Fibroblast of pulmonary artery (primary cell): ENCODE measurements at regions not wholly inside any gene's neighbourhood (a gene's known extent, or its start where the extent isn't known, plus 50 kb on each side); places are given as distances from the start of the nearest gene placed in this dataset.

Experiments
- DNase-seq: peaks from one replicate; pipeline ENCODE4 v3.0.0-alpha.2; 2010; ENCODE audit warnings: low read depth
- H3K4me3 ChIP-seq: replicated peaks from 2 replicates; pipeline ENCODE4 v1.5.1; 2011; ENCODE audit warnings: low read depth, mild to moderate bottlenecking, control low read depth, low read length, moderate library complexity
- CTCF ChIP-seq: IDR thresholded peaks from 2 replicates; pipeline ENCODE4 v1.5.1; 2011; ENCODE audit warnings: mild to moderate bottlenecking, control low read depth, low read length, inconsistent platforms; ENCODE audit errors: missing control alignments

DNA sequence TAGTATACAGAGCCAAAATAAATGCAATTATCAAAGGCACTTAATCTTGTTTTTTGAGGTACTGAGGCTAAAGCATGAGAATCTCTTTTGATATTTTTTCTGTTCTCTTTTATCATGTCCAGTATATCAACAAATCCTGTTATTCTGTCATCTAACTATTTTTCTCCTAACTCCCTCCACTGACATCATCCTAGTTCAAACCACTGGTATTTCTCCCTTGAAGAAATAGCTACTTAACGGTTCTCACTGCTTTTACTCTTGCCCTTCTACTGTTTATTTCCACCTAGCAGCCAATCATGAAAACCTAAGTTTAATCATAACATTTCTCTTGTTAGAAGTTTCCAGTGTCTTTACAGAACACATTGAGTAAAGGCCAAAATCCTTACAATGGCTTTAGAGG lies 317.6 kb downstream of the GPD2 start:
- DNase-seq = no peak
- no peak for TF ChIP-seq CTCF
- no peak overlapping the region for H3K4me3 ChIP-seq

DNA sequence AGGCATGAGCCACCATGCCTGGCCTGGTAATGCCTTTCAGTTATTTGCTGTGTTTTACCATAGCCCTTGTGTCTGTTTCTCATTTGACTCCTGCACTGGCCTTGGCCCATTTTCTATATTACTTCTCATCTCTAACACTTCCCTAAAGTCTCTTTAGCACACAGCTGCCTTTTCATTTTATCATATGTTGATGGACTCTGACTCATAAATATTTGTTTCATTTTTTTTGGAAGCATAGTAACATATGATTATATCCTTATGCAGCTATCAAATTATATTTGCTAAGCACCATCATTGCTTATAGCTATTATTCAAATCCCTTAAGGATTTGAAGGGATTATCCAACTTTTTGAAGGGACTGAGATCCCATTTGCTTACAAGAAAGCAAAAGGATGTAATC lies 320.3 kb downstream of the GPD2 start:
- TF ChIP-seq CTCF = no peak
- H3K4me3 ChIP-seq = no peak overlapping the region
- DNase-seq = no peak

DNA sequence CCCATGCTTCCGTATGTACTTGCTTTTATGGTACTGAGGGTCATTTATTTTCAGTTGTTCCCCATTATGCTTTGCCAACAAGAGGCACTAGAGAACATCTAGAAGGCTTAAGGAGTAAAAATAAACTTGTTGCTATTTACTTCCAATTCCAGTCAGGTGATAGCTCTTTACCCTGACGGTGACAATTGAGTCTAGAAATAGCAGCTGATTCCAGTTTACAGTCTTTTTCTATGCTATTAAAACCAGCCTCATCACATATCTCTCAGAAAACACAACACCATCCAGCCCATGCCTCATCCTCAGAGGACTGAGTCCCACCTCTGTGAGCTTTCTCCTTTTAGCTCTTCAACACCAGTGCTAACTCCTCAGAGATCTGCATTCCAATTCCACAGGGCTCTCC lies 327.0 kb downstream of the GPD2 start:
- no peak for TF ChIP-seq CTCF
- no peak for DNase-seq

DNA sequence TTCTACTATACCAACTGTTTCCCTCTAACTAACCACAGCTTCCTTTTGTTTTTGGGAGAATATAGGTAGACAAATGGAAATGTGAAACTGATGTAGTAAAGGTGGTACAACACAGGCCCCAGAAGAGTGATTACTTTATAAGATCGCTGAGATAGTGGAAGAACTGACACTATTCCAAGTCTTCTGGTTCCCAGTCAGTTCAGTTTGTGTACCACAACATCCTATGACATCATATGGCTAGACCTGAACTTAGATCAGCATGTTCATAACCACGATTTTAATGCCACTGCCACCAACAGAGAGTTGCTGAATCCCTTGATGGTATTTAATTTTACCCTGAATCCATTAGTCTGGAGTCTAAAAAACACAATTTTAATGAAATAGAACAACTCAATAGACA lies 328.9 kb downstream of the GPD2 start:
- no peak overlapping the region for H3K4me3 ChIP-seq
- DNase-seq = no peak
- TF ChIP-seq CTCF = no peak

More for the DNA sequence above, 327.0 kb downstream of the GPD2 start:
- no peak overlapping the region for H3K4me3 ChIP-seq

DNA sequence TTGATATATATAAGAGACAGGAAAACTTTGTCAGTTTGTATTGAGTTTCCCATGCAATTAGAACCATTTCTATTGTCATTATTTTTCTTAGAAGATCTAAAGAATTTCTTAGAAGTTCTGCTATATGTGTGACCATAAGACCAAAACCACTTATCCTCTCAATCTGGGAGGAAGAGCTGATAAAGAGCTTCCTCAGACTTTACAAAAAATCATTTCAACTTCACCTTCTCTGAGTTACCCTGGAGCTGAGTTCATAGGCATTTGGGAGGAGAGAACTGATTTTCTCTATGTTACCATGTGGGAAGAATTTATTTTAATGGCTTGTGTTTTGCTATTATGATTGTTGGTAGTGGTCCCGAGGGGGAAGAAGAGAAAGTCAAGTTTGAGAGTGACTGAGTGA lies 329.3 kb downstream of the GPD2 start:
- no peak for TF ChIP-seq CTCF
- H3K4me3 ChIP-seq = no peak overlapping the region
- no peak for DNase-seq

GRCh38 chr2:156769802-156770201 lies 333.6 kb downstream of the GPD2 start:
- no peak overlapping the region for H3K4me3 ChIP-seq
- DNase-seq = no peak
- TF ChIP-seq CTCF = no peak

DNA sequence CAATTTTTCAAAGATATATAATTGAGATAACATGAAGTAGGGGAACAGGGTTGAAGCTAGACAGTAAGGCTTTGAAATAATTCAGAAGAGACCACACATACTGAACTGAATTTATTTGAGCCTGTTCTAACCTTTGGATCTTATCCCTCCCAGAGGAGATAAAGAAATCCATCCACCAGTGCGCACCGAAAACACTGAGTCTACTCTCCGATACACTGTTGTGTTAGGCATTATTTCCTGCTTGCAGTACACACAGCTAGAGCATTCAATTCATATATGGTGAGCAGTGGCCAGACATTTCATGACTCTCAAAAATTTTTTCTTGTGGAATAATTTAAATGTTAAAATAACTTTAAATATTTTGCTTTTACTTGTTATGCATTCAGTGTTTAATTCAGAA lies 342.7 kb downstream of the GPD2 start:
- no peak overlapping the region for H3K4me3 ChIP-seq
- TF ChIP-seq CTCF = no peak
- no peak for DNase-seq
